IMR-90 (cell line): ENCODE measurements at regions not wholly inside any gene's neighbourhood (a gene's known extent, or its start where the extent isn't known, plus 50 kb on each side); places are given as distances from the start of the nearest gene placed in this dataset.

Source experiments
- ATAC-seq: fragments of 200-7000 bp; cut with Tn5 transposase; 2 replicates; pipeline ENCODE4 v1.9.1; 2020; ENCODE audit warnings: low read depth, mild to moderate bottlenecking, moderate library complexity
- BruUV-seq: library from RNA; stranded (reverse); fragments of 400-500 nt; replicated peaks from 2 replicates; lab custom pipeline; 2021; lab: Mats Ljungman, UMichigan
- CTCF ChIA-PET: fragments of 300-600 bp; formaldehyde crosslinking; extraction: SDS; loops from one replicate; lab custom pipeline; 2021; ENCODE audit warnings: antibody characterized with exemption; lab: Yijun Ruan, JAX
- POLR2A ChIA-PET: fragments of 300-600 bp; sonication (Branson Sonifier 250); formaldehyde crosslinking; loops from one replicate; lab custom pipeline; 2022; ENCODE audit warnings: antibody characterized with exemption; ENCODE audit not compliant: unreplicated experiment; lab: Charles Lee
- DNase-seq: peaks from one replicate; pipeline ENCODE4 v3.0.0; 2013
- H2AFZ ChIP-seq: replicated peaks from 2 replicates; pipeline ENCODE3; 2013; ENCODE audit warnings: low read length, mild to moderate bottlenecking; ENCODE audit not compliant: poor library complexity
- H2AK5ac ChIP-seq: 2 replicates; pipeline ENCODE4 v1.6.1; 2013; ENCODE audit warnings: low read depth, low read length, inconsistent platforms
- H2AK9ac ChIP-seq: replicated peaks from 2 replicates; pipeline ENCODE3; 2013; ENCODE audit warnings: mild to moderate bottlenecking, low read depth, low read length, moderate library complexity; ENCODE audit not compliant: poor library complexity
- H2BK120ac ChIP-seq: 2 replicates; pipeline ENCODE4 v1.6.1; 2013; ENCODE audit warnings: low read depth, low read length, inconsistent platforms
- H2BK15ac ChIP-seq: 3 replicates; pipeline ENCODE4 v1.6.1; 2013; ENCODE audit warnings: low read depth, low read length, inconsistent platforms
- H2BK20ac ChIP-seq: 2 replicates; pipeline ENCODE4 v1.6.1; 2013; ENCODE audit warnings: low read depth, mild to moderate bottlenecking, inconsistent platforms, low read length, moderate library complexity
- H2BK5ac ChIP-seq: 2 replicates; pipeline ENCODE4 v1.6.1; 2013; ENCODE audit warnings: mild to moderate bottlenecking, low read depth, low read length, inconsistent platforms; ENCODE audit not compliant: poor library complexity, severe bottlenecking
- H3K14ac ChIP-seq: replicated peaks from 2 replicates; pipeline ENCODE4 v1.6.1; 2013; ENCODE audit warnings: low read depth, low read length, inconsistent platforms
- H3K18ac ChIP-seq: 2 replicates; pipeline ENCODE4 v1.6.1; 2013; ENCODE audit warnings: low read depth, low read length, control low read depth
- H3K23ac ChIP-seq: 2 replicates; pipeline ENCODE4 v1.6.1; 2013; ENCODE audit warnings: low read depth, low read length, inconsistent platforms
- H3K27ac ChIP-seq: 2 replicates; pipeline ENCODE4 v1.5.1; 2013; ENCODE audit warnings: mild to moderate bottlenecking, control low read depth, low read length; ENCODE audit not compliant: insufficient read depth
- H3K27me3 ChIP-seq: 2 replicates; pipeline ENCODE4 v1.6.1; 2013; ENCODE audit warnings: low read length; ENCODE audit not compliant: control insufficient read depth, insufficient read depth
- H3K36me3 ChIP-seq: 2 replicates; pipeline ENCODE4 v1.6.1; 2013; ENCODE audit warnings: low read length, mixed read lengths; ENCODE audit not compliant: control insufficient read depth, insufficient read depth
- H3K4ac ChIP-seq: 2 replicates; pipeline ENCODE4 v1.6.1; 2013; ENCODE audit warnings: low read depth, low read length, inconsistent platforms
- H3K4me1 ChIP-seq: 2 replicates; pipeline ENCODE4 v1.6.1; 2013; ENCODE audit warnings: low read length, mixed read lengths; ENCODE audit not compliant: control insufficient read depth, insufficient read depth
- H3K4me2 ChIP-seq: 2 replicates; pipeline ENCODE4 v1.6.1; 2013; ENCODE audit warnings: low read depth, mild to moderate bottlenecking, control low read depth, low read length, moderate library complexity
- H3K4me3 ChIP-seq: 2 replicates; pipeline ENCODE4 v1.5.1; 2013; ENCODE audit warnings: low read depth, mild to moderate bottlenecking, control low read depth, low read length, moderate library complexity; ENCODE audit not compliant: insufficient read depth
- H3K56ac ChIP-seq: 2 replicates; pipeline ENCODE4 v1.6.1; 2013; ENCODE audit warnings: low read length, inconsistent platforms; ENCODE audit not compliant: insufficient read depth; ENCODE audit errors: extremely low read depth
- H3K79me1 ChIP-seq, 2 experiments: 2 replicates each; pipeline ENCODE4 v1.6.1; 2013; ENCODE audit warnings: low read length in 2 of 2, inconsistent platforms in 1 of 2, low read depth in 1 of 2
- H3K9ac ChIP-seq: 2 replicates; pipeline ENCODE4 v1.6.1; 2013; ENCODE audit warnings: low read depth, low read length, control low read depth
- H3K9me1 ChIP-seq: 2 replicates; pipeline ENCODE4 v1.6.1; 2013; ENCODE audit warnings: low read length, inconsistent platforms; ENCODE audit not compliant: insufficient read depth
- H3K9me3 ChIP-seq: 2 replicates; pipeline ENCODE4 v1.6.1; 2013; ENCODE audit warnings: low read length; ENCODE audit not compliant: control insufficient read depth, insufficient read depth
- H4K20me1 ChIP-seq: 2 replicates; pipeline ENCODE4 v1.6.1; 2013; ENCODE audit warnings: low read length, inconsistent platforms; ENCODE audit not compliant: insufficient read depth
- H4K5ac ChIP-seq: 2 replicates; pipeline ENCODE4 v1.6.1; 2013; ENCODE audit warnings: mild to moderate bottlenecking, low read depth, low read length, control low read depth
- H4K8ac ChIP-seq, 2 experiments: 2 replicates each; pipeline ENCODE4 v1.6.1; 2013; ENCODE audit warnings: low read depth in 2 of 2, low read length in 2 of 2, control low read depth in 1 of 2, inconsistent platforms in 1 of 2
- H4K91ac ChIP-seq: 2 replicates; pipeline ENCODE4 v1.6.1; 2013; ENCODE audit warnings: low read depth, low read length, inconsistent platforms; ENCODE audit not compliant: insufficient read depth
- BHLHE40 ChIP-seq: fragments of 150-350 bp; IDR thresholded peaks from 2 replicates; pipeline ENCODE4 v1.6.1; 2016; ENCODE audit warnings: mild to moderate bottlenecking, low read depth, low read length
- CEBPB ChIP-seq: IDR thresholded peaks from 2 replicates; pipeline ENCODE4 v1.6.1; 2012; ENCODE audit warnings: low read depth, low read length, improper control_type of control experiment
- CHD1 ChIP-seq: IDR thresholded peaks from 2 replicates; pipeline ENCODE4 v1.6.1; 2012; ENCODE audit warnings: low read depth, low read length, improper control_type of control experiment
- FOS ChIP-seq: fragments of 150-350 bp; IDR thresholded peaks from 2 replicates; pipeline ENCODE4 v1.6.1; 2016; ENCODE audit warnings: low read depth, low read length
- MAFK ChIP-seq: IDR thresholded peaks from 2 replicates; pipeline ENCODE4 v1.6.1; 2012; ENCODE audit warnings: low read depth, low read length, improper control_type of control experiment
- MAZ ChIP-seq: IDR thresholded peaks from 2 replicates; pipeline ENCODE4 v1.6.1; 2012; ENCODE audit warnings: low read depth, mild to moderate bottlenecking, low read length, improper control_type of control experiment, moderate library complexity, borderline replicate concordance
- MXI1 ChIP-seq: IDR thresholded peaks from 2 replicates; pipeline ENCODE4 v1.6.1; 2012; ENCODE audit warnings: low read depth, mild to moderate bottlenecking, low read length, moderate library complexity, borderline replicate concordance
- NFE2L2 ChIP-seq: fragments of 150-350 bp; IDR thresholded peaks from 2 replicates; pipeline ENCODE4 v1.6.1; 2016; ENCODE audit warnings: low read depth, mild to moderate bottlenecking, low read length
- POLR2A ChIP-seq: IDR thresholded peaks from 2 replicates; pipeline ENCODE4 v1.6.1; 2012; ENCODE audit warnings: mild to moderate bottlenecking, low read depth, low read length
- RAD21 ChIP-seq: IDR thresholded peaks from 2 replicates; pipeline ENCODE4 v1.6.1; 2012; ENCODE audit warnings: low read length, improper control_type of control experiment
- RCOR1 ChIP-seq: IDR thresholded peaks from 2 replicates; pipeline ENCODE4 v1.6.1; 2012; ENCODE audit warnings: mild to moderate bottlenecking, low read length, improper control_type of control experiment; ENCODE audit not compliant: insufficient replicate concordance
- RFX5 ChIP-seq: IDR thresholded peaks from 2 replicates; pipeline ENCODE4 v1.8.0; 2012; ENCODE audit warnings: low read depth, mild to moderate bottlenecking, low read length, moderate library complexity
- SMC3 ChIP-seq: fragments of 150-350 bp; IDR thresholded peaks from 2 replicates; pipeline ENCODE4 v1.6.1; 2016; ENCODE audit warnings: low read depth, mild to moderate bottlenecking, antibody characterized with exemption, low read length, moderate library complexity
- dilution Hi-C: fragments of 300-500 bp; cut with HindIII; formaldehyde crosslinking; loops from one replicate; pipeline ENCODE4 v1.14.3; 2018; ENCODE audit warnings: low sequenced_read_pairs; ENCODE audit not compliant: unreplicated experiment
- in situ Hi-C: fragments of 300-500 bp; cut with MboI; formaldehyde crosslinking; loops from 3 replicates; pipeline ENCODE4 v1.14.3; 2019; ENCODE audit warnings: low sequenced_read_pairs, inconsistent platforms, mixed read lengths
- intact Hi-C: fragments of 100-400 bp; cut with micrococcal nuclease; formaldehyde crosslinking; loops from 2 replicates; pipeline ENCODE4 v1.10.0; 2022
- TF ChIP-seq, protein P1 (sequence below): conservative IDR thresholded peaks from 2 replicates; pipeline ENCODE4 v1.5.1; 2012; ENCODE audit warnings: mild to moderate bottlenecking, low read depth, low read length, improper control_type of control experiment
- TF ChIP-seq, protein P2 (sequence below): fragments of 150-350 bp; IDR thresholded peaks from 2 replicates; pipeline ENCODE4 v1.6.1; 2016; ENCODE audit warnings: low read depth, mild to moderate bottlenecking, low read length, moderate library complexity, borderline replicate concordance
- TF ChIP-seq, protein P3 (sequence below): fragments of 150-350 bp; IDR thresholded peaks from 2 replicates; pipeline ENCODE4 v1.6.1; 2017; ENCODE audit warnings: mild to moderate bottlenecking, antibody characterized with exemption, low read length, low read depth

DNA sequence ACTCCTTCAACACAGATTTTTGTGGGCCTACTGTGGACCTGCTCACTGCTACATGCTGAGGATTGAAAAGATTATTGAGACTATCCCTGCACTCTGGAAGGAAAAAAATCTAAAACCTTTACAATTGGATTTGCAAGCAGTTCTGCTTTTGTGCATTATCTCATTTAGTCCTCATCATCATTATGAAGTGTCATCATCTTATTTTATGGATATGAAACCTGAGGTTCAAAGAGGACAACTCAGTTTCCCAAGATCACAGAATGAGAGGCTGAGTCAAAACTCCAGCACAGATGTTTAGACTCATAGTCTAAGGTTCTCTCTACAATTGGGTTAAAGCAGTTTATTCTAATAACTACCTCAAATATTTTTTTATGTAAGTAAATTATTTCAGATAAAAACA is 160.2 kb upstream of the MARCKS start:
- intact Hi-C loops = loop anchor here (10.0 kb wide), 1 partner anchor 132 kb away; no protein-coding TSS in a partner anchor
- H4K20me1 ChIP-seq = peaks cover 4% of the 10 kb centered on the region; the same call in 1 of the 2 replicates
- ATAC-seq = no peak
- H4K5ac ChIP-seq = no peak overlapping the region
- H3K79me1 ChIP-seq = no peaks in the 10 kb centered on the region
- H3K9me3 ChIP-seq = no peaks in the 10 kb centered on the region
- H2AK5ac ChIP-seq = no peak overlapping the region
- H4K91ac ChIP-seq = no peak overlapping the region
- no peak overlapping the region for H3K23ac ChIP-seq
- ChIA-PET POLR2A (no interaction called here), CTCF (no interaction called here)
- no TSS peak for BruUV-seq
- no peak overlapping the region for H2BK120ac ChIP-seq
- in situ Hi-C loops = no loop called here
- H3K27ac ChIP-seq = no peak overlapping the region
- H3K4me1 ChIP-seq = peaks cover 6% of the 10 kb centered on the region; the same call in 1 of the 2 replicates
- H3K56ac ChIP-seq = no peak overlapping the region
- dilution Hi-C loops = no loop called here
- H2BK15ac ChIP-seq = no peak overlapping the region
- H4K8ac ChIP-seq = no peak overlapping the region
- H3K9ac ChIP-seq = no peak overlapping the region
- no peak overlapping the region for H3K4me3 ChIP-seq
- H3K18ac ChIP-seq = no peak overlapping the region
- no peak overlapping the region for H3K4me2 ChIP-seq
- H3K14ac ChIP-seq = no peak overlapping the region
- peaks cover 34% of the 10 kb centered on the region for H3K27me3 ChIP-seq
- no peak overlapping the region for H2AFZ ChIP-seq
- H2AK9ac ChIP-seq = no peak overlapping the region
- DNase-seq = peak; percentile 30
- no peak overlapping the region for H3K4ac ChIP-seq
- TF ChIP-seq, protein P1, sequence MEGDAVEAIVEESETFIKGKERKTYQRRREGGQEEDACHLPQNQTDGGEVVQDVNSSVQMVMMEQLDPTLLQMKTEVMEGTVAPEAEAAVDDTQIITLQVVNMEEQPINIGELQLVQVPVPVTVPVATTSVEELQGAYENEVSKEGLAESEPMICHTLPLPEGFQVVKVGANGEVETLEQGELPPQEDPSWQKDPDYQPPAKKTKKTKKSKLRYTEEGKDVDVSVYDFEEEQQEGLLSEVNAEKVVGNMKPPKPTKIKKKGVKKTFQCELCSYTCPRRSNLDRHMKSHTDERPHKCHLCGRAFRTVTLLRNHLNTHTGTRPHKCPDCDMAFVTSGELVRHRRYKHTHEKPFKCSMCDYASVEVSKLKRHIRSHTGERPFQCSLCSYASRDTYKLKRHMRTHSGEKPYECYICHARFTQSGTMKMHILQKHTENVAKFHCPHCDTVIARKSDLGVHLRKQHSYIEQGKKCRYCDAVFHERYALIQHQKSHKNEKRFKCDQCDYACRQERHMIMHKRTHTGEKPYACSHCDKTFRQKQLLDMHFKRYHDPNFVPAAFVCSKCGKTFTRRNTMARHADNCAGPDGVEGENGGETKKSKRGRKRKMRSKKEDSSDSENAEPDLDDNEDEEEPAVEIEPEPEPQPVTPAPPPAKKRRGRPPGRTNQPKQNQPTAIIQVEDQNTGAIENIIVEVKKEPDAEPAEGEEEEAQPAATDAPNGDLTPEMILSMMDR = no peak
- TF ChIP-seq, protein P2, sequence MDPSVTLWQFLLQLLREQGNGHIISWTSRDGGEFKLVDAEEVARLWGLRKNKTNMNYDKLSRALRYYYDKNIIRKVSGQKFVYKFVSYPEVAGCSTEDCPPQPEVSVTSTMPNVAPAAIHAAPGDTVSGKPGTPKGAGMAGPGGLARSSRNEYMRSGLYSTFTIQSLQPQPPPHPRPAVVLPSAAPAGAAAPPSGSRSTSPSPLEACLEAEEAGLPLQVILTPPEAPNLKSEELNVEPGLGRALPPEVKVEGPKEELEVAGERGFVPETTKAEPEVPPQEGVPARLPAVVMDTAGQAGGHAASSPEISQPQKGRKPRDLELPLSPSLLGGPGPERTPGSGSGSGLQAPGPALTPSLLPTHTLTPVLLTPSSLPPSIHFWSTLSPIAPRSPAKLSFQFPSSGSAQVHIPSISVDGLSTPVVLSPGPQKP = no peak
- no peak for TF ChIP-seq RCOR1
- no peak for TF ChIP-seq SMC3
- no peak for TF ChIP-seq MAZ
- TF ChIP-seq POLR2A = no peak
- no peak for TF ChIP-seq CHD1
- no peak for TF ChIP-seq NFE2L2
- no peak for TF ChIP-seq CEBPB
- no peak for TF ChIP-seq MXI1
- TF ChIP-seq, protein P3, sequence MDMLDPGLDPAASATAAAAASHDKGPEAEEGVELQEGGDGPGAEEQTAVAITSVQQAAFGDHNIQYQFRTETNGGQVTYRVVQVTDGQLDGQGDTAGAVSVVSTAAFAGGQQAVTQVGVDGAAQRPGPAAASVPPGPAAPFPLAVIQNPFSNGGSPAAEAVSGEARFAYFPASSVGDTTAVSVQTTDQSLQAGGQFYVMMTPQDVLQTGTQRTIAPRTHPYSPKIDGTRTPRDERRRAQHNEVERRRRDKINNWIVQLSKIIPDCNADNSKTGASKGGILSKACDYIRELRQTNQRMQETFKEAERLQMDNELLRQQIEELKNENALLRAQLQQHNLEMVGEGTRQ = no peak
- TF ChIP-seq FOS = no peak
- no peak for TF ChIP-seq RAD21
- TF ChIP-seq BHLHE40 = no peak
- TF ChIP-seq RFX5 = no peak
- no peak for TF ChIP-seq MAFK
- H2BK5ac ChIP-seq = no peak overlapping the region
- peaks cover 3% of the 10 kb centered on the region; the same call in 1 of the 2 replicates for H3K9me1 ChIP-seq
- 0 out of 2 replicates have a peak overlapping the region, but pooled peaks have one; percentile 37 for H2BK20ac ChIP-seq
- no peaks in the 10 kb centered on the region for H3K36me3 ChIP-seq
